Small intestine (tissue), 7 donors: ENCODE measurements at regions not wholly inside any gene's neighbourhood (a gene's known extent, or its start where the extent isn't known, plus 50 kb on each side); places are given as distances from the start of the nearest gene placed in this dataset.

ENCODE experiments used
- DNase-seq, 2 donors: peaks; one replicate each; pipeline versions ENCODE4 v3.0.0 to v3.0.0-alpha.2; 2013
- FAIRE-seq: peaks from 2 replicates; lab custom pipeline; 2012; peaks lifted over from hg19 to GRCh38; lab: Jason Lieb, UNC
- H3K27ac ChIP-seq, 3 donors: one replicate each; pipeline ENCODE4 v1.5.1; 2013; ENCODE audit warnings: low read length in 2 of 3, mild to moderate bottlenecking in 2 of 3, control low read depth in 1 of 3, inconsistent platforms in 1 of 3, low read depth in 1 of 3, moderate library complexity in 1 of 3
- H3K27me3 ChIP-seq, 3 donors: one replicate each; pipeline ENCODE4 v1.6.1; 2013; ENCODE audit warnings: low read length in 3 of 3, inconsistent platforms in 1 of 3; ENCODE audit not compliant: control insufficient read depth in 3 of 3, insufficient read depth in 3 of 3
- H3K36me3 ChIP-seq, 3 donors: one replicate each; pipeline ENCODE4 v1.6.1; 2013; ENCODE audit warnings: low read length in 3 of 3, inconsistent platforms in 1 of 3, low read depth in 1 of 3, mild to moderate bottlenecking in 1 of 3, moderate library complexity in 1 of 3; ENCODE audit not compliant: control insufficient read depth in 3 of 3, insufficient read depth in 2 of 3
- H3K4me1 ChIP-seq, 3 donors: one replicate each; pipeline ENCODE4 v1.6.1; 2013; ENCODE audit warnings: low read length in 2 of 3, inconsistent platforms in 1 of 3, low read depth in 1 of 3, mild to moderate bottlenecking in 1 of 3, moderate library complexity in 1 of 3; ENCODE audit not compliant: control insufficient read depth in 3 of 3, insufficient read depth in 2 of 3
- H3K4me3 ChIP-seq, 3 donors: one replicate each; pipeline ENCODE4 v1.5.1; 2013; ENCODE audit warnings: low read length in 3 of 3, control low read depth in 1 of 3, inconsistent platforms in 1 of 3, low read depth in 1 of 3, mild to moderate bottlenecking in 1 of 3, moderate library complexity in 1 of 3
- H3K9me3 ChIP-seq, 2 donors: one replicate each; pipeline ENCODE4 v1.6.1; 2013; ENCODE audit warnings: low read depth in 1 of 2, low read length in 1 of 2; ENCODE audit not compliant: control insufficient read depth in 2 of 2, insufficient read depth in 1 of 2
- WGBS, 3 donors: extraction: QIAGEN DNeasy Blood & Tissue Kit; methylation state at CpG; one replicate each; pipeline ENCODE4 v1.1.7; 2013; 5-methylcytosine and 5-hydroxymethylcytosine counted together
- donor health status: healthy with polysubstance abuse.
- donor health status: control.
- donor health status: control.
- donor health status: Bipolar disorder and iron deficiency.
- donor health status: healthy.

DNA sequence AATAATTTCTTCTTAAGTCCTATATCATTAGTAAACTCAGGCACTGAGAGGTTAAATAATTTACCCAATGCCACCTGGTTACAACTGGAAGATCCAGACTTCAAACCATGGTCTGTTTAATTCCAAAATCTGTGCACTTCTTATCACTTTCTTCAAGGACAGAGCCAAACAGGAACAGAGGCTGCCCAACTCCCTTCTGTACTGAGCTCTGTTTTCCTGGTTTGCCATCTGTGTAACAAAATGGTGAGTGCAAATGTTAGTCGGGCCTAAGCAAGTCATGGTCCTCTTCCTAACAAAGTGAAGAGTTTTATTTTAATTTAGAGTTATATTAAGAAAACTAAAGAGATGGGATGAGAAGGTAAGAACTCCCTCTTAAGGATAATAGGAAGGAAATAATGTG is 80.6 kb upstream of the CCL2 start:
- Histone ChIP-seq H3K9me3 (peaks cover 0 to 10% of the 10 kb centered on the region in 2 donors), H3K4me3 (no peak overlapping the region), H3K4me1 (peaks cover 0 to 4% (median 0%) of the 10 kb centered on the region in 3 donors), H3K27ac (no peak overlapping the region), H3K27me3 (no peaks in the 10 kb centered on the region), H3K36me3 (no peaks in the 10 kb centered on the region)
- no peak for FAIRE-seq
- WGBS, 3 donors, result 90 to 91% (median 90%) methylated on average over 1 of the region's 1 CpG
- DNase-seq, result no peak

DNA sequence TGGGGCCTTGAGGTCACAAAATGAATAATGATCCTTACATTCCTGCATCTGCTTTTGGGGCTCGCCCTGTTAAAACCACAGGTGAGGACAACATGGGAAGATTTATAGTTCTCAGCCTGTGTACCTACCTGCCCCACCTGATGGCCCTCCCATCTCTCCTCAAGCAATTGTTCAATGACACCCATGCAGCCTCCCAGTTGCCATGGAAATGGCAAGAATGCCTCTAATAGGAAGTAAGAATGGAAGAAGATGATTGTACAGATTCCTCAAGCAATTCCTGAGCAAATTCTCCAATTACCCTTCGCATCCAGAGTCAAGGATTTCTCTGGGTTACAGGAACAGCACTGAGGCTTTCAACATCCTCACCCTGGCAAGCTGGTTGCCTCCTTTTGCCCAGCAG is 78.6 kb upstream of the CCL2 start:
- DNase-seq (no peak), FAIRE-seq (no peak)
- peaks cover 0 to 4% (median 0%) of the 10 kb centered on the region in 3 donors for H3K4me1 ChIP-seq
- no peaks in the 10 kb centered on the region for H3K27me3 ChIP-seq
- WGBS, 3 donors, result 84 to 92% (median 87%) methylated on average over 2 of the region's 2 CpGs
- no peak overlapping the region for H3K4me3 ChIP-seq
- no peak overlapping the region for H3K27ac ChIP-seq
- H3K9me3 ChIP-seq, result peaks cover 0 to 8% of the 10 kb centered on the region in 2 donors
- H3K36me3 ChIP-seq, result no peaks in the 10 kb centered on the region

DNA sequence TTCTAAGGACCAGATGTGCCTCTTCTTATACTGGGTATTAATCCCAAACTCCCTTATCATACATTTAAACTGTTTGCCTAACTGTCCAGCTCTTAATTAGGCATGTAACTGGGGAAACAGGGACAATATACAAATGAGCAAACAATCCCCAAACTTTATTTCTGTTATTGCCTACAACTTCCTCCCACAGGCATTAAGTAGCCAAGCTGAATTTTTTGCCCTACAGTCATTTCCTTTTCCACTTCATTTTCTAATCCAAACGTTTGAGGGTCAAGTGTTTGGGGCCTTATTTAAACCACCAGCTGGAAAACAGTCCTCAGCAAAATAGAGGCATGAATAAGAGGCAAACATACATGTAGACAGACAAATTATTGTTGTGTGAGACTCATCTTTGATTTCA is 77.4 kb upstream of the CCL2 start:
- no peak overlapping the region for H3K4me3 ChIP-seq
- DNase-seq (peak in 1 of 2 donors; percentile 37), FAIRE-seq (no peak)
- peak overlapping the region in 2 of 3 donors; percentile 7 to 33 for H3K27ac ChIP-seq
- H3K4me1 ChIP-seq, result peaks cover 0 to 4% (median 0%) of the 10 kb centered on the region in 3 donors
- 1 to 6% (median 2%) methylated on average over 1 of the region's 1 CpG for whole genome bisulfite sequencing, 3 donors
- H3K9me3 ChIP-seq, result no peaks in the 10 kb centered on the region
- H3K36me3 ChIP-seq, result no peaks in the 10 kb centered on the region
- no peaks in the 10 kb centered on the region for H3K27me3 ChIP-seq

DNA sequence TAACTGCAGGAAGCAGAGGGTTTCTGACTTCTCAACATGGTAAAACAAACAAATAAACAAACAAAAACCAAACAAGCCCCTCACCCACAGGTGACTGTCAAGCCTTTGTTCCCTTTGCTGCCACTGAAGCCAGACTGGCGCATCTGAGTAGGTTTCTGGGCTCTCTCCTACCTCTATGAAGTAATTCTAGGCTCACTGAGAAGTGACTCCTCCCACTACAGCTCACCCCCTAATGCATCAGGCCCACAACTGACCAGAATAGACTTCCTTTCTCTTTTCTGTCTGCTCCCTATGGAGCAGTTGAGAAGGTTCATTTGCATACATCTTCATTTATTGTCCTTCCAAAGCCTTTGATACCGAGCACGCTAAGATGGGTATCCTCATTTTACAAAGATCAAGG is 77.0 kb upstream of the CCL2 start:
- Histone ChIP-seq H3K27me3 (no peaks in the 10 kb centered on the region), H3K4me1 (peaks cover 0 to 4% (median 0%) of the 10 kb centered on the region in 3 donors), H3K9me3 (no peaks in the 10 kb centered on the region), H3K4me3 (no peak overlapping the region), H3K36me3 (no peaks in the 10 kb centered on the region), H3K27ac (peak overlapping the region in 1 of 3 donors; percentile 33)
- no peak for FAIRE-seq
- 43 to 64% (median 51%) methylated on average over 3 of the region's 3 CpGs for WGBS, 3 donors
- no peak for DNase-seq

DNA sequence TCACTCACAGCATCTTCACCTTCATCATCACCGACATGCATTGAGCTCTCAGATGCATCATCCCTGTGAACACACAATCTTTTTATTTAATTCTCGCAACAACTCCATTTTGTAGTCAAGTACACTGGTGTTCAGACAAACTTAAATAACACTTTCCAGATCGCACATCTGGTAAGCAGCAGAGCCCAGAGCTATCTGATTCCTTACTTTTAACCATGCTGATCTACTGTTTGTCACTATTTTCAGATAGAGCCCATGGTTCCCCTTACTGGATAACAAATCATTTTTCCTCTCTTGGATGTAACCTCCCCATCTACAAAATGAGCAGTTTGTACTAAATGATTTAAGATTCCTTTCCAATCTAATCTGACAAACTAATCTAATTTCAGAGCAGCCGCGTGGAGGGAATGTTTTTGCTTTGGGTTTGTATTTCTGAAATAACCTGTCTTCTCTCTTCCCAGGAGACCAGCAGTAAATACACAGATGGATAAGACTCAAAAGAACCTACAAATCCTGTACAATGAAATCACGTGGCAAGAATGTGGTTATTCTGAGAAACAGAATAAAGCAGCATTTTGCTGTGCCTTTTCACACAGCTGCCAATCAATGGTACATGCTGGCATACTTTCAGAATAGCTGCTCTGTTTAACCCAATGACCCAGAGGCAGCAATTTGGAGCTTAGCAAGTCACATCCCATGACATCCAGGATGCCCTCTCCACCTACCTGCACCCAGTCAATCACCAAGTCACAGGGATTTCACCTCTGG is 72.9 kb upstream of the CCL2 start:
- no peak overlapping the region for H3K27ac ChIP-seq
- WGBS, 3 donors, result 53 to 64% (median 54%) methylated on average over 6 of the region's 6 CpGs
- no peak for FAIRE-seq
- no peaks in the 10 kb centered on the region for H3K27me3 ChIP-seq
- no peaks in the 10 kb centered on the region for H3K36me3 ChIP-seq
- H3K4me3 ChIP-seq, result no peak overlapping the region
- no peak for DNase-seq
- H3K4me1 ChIP-seq, result peaks cover 0 to 1% (median 0%) of the 10 kb centered on the region in 3 donors
- no peaks in the 10 kb centered on the region for H3K9me3 ChIP-seq

DNA sequence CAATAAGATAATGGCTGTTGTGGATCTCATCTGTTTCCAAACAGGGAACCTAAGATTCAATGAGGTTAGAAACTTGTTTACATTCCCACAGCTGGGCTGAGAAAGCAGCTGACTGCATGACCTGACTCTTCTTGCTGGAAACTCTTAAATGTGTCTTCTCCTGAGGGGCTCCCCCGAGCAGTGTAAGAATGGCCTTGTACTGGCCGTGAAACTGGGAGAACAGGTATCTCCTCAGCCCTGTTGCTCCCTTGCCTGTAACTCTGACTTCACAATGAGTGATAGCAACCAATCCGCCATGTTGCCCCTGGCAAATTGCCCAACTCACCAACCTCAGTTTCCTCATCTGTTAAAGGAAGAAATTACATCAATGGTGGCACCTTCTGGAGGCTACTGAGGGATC is 59.1 kb upstream of the CCL2 start:
- WGBS, 3 donors, result 49 to 67% (median 64%) methylated on average over 3 of the region's 3 CpGs
- DNase-seq, result no peak
- no peak overlapping the region for H3K4me3 ChIP-seq
- H3K9me3 ChIP-seq, result no peaks in the 10 kb centered on the region
- no peak overlapping the region for H3K27ac ChIP-seq
- no peaks in the 10 kb centered on the region for H3K36me3 ChIP-seq
- H3K4me1 ChIP-seq, result no peaks in the 10 kb centered on the region
- H3K27me3 ChIP-seq, result no peaks in the 10 kb centered on the region
- FAIRE-seq, result no peak

DNA sequence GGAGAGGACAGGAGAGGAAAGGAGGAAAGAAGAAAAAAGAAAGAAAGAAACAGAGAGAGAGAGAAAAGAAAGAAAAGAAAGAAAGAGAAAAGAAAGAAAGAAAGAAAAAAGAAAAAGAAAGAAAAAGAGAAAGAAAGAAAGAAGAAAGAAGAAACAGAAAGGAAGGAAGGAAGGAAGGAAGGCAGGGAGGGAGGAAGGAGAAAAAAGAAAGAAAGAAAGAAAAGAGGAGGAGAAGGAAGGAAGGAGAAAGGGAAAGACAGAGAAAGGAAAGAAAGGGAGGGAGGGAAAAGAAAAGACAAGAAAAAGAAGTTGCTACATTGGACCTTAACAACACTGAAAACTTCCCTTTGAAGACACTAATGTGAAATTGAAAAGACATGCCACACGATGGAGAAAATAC is 56.6 kb upstream of the CCL2 start:
- H3K27ac ChIP-seq, result no peak overlapping the region
- no peaks in the 10 kb centered on the region for H3K36me3 ChIP-seq
- H3K9me3 ChIP-seq, result no peaks in the 10 kb centered on the region
- H3K4me3 ChIP-seq, result no peak overlapping the region
- whole genome bisulfite sequencing, 3 donors, result 36 to 55% (median 42%) methylated on average over 1 of the region's 1 CpG
- H3K4me1 ChIP-seq, result no peaks in the 10 kb centered on the region
- no peak for DNase-seq
- H3K27me3 ChIP-seq, result no peaks in the 10 kb centered on the region
- FAIRE-seq, result no peak

DNA sequence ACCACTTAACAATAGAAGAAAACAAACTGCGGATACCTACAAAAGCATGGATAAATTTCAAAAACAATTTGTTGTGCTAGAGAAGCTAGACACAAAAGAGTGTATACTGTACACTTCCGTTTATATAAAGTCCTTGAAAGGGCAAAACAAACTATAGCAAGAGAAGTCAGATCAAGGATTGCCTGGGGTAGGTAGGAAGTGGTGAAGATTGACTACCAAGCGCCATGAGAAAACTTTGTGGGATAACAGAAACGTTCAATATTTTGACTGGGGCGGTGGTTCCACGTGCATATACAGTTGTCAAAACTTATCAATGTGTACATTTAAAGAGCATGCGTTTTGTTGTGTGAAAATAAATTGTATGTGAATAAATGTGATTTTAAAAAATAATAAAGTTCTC is 55.6 kb upstream of the CCL2 start:
- WGBS, 3 donors, result 27 to 34% (median 32%) methylated on average over 7 of the region's 7 CpGs
- no peak for FAIRE-seq
- H3K27me3 ChIP-seq, result no peaks in the 10 kb centered on the region
- H3K27ac ChIP-seq, result no peak overlapping the region
- H3K4me3 ChIP-seq, result no peak overlapping the region
- H3K4me1 ChIP-seq, result no peaks in the 10 kb centered on the region
- H3K36me3 ChIP-seq, result no peaks in the 10 kb centered on the region
- no peak for DNase-seq
- H3K9me3 ChIP-seq, result no peaks in the 10 kb centered on the region
